RPMI8226 (cell line): ENCODE measurements at regions not wholly inside any gene's neighbourhood (a gene's known extent, or its start where the extent isn't known, plus 50 kb on each side); places are given as distances from the start of the nearest gene placed in this dataset.

Source experiments
- DNase-seq: peaks from one replicate; pipeline ENCODE4 v3.0.0-alpha.2; 2015

GRCh38 chr12:66859751-66860440 lies 181.0 kb upstream of the GRIP1 start:
- DNase-seq = no peak

DNA sequence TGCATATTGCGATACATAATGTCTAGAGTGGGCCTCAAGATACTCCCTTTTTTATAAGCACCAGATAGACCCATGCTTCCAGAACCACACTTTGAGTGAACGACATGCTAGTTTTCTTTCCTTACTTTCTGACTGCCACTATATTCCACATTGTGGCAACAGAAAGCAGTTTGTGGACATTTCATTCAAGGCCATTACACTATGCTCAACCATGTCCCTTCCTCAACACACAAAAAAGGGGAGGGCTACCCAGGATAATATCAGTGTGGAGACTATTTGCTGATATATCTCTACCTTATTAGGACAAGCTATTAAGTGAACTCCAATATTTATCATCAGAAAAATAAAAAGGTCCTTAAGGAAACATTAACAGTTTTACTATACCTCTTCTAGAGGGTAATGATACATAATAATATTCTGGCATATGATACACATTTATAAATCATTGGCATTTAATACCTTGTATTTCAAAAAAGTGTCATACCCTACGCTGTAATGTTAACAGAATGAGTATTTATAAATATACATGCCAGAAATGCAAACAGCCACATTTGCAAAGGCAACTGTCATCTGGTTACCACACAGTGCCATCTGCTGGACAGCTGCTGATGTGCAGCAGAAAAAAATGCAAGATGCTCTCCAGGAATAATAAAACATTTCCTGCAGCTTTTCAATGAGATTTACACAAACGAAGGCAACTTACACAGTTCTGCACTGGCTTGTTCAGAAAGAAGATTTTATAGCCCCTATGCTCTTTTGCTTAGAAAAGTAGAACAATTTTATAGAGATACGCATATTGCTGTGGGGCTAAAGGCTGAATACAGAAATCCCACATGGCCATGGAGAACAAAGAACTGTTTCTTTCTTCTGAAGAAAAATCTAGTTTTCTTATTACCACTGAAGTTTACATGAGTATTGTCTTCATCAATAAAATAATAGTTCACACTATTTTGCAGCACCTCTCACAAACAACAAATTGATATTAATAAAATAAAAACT lies 182.2 kb upstream of the GRIP1 start:
- DNase-seq = peak; percentile 69

- no peak for DNase-seq
Observed at GRCh38 chr12:66862356-66862985, 183.6 kb upstream of the GRIP1 start.

- no peak for DNase-seq
Observed at GRCh38 chr12:66863276-66863675, 184.4 kb upstream of the GRIP1 start.

GRCh38 chr12:66877925-66878324 lies 199.0 kb upstream of the GRIP1 start:
- DNase-seq = no peak

DNA sequence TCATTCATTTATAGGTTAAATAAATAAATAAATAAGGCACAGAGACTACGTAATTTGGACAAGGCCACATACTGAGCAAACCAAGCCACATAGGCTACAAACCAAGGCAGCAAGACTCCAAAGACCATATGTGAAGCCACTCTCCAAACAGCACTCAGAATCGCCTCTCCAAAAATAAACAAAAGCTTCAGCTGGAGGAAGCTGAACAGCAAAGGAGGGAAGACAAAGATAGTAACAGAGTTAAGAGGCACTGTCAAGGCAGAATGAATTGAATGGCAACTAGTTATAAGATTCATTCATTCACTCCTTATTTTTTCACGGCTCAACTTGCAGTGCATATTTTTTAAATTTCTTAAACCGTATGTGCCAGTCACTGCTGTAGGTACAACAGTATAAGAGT lies 200.5 kb upstream of the GRIP1 start:
- DNase-seq = no peak

DNA sequence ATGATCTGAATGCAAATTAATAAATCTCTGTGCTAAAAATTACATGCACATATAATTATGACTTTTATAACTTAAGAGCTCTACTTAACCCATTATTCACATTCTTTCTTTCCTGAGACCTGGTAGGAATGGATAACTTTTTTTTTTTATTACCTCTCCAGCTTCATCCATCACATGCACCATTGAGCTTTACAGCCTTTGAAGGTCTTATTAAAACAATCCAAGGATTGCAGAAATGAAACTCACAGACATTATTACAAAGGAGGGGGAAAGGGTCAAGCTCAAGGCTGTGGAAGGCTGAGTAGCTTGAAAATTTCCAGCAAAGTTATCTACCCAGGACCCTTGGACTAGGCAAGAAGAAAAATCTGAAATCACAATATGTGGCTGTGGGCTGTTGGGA lies 202.5 kb upstream of the GRIP1 start:
- no peak for DNase-seq

DNA sequence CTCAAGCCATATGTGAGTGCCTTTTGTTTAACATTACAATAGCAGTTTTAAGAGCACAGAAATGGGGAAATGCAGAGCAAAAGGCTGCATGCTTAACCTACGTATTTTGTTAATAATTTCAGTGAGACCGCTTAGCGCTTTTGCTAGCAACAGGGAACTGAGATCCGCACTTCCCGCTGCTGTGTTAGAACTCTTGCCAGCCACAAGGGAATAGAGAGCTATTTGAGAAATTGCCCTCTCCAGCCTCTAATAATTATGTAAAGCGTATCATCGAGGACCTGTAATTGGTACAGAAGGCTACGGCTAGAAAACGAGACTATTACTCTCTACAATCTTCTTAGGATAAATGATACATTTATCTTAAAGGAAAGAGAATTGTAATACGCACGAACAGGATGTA lies 205.2 kb upstream of the GRIP1 start:
- peak; percentile 48 for DNase-seq

GRCh38 chr12:66885115-66885875 lies 206.4 kb upstream of the GRIP1 start:
- DNase-seq = peak; percentile 76

DNA sequence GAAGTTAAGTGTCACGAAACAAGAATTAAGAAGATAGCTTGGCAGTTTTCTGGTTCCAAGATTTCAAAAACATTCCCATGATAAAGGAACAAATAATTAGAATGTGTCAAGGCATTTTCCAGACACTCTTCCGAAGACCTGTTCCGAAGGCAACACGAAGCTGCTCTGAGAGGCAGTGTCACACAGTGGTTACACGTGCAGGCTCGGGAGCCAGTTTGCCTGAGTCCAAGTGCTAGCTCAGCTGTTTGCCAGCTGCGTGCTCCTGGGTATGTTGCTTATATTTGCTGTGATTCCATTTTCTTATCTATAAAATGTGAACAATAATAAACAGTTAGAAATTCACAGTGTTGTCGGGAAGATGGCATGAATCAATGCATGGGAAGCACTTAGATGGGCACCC lies 217.9 kb upstream of the GRIP1 start:
- DNase-seq = peak; percentile 79

DNA sequence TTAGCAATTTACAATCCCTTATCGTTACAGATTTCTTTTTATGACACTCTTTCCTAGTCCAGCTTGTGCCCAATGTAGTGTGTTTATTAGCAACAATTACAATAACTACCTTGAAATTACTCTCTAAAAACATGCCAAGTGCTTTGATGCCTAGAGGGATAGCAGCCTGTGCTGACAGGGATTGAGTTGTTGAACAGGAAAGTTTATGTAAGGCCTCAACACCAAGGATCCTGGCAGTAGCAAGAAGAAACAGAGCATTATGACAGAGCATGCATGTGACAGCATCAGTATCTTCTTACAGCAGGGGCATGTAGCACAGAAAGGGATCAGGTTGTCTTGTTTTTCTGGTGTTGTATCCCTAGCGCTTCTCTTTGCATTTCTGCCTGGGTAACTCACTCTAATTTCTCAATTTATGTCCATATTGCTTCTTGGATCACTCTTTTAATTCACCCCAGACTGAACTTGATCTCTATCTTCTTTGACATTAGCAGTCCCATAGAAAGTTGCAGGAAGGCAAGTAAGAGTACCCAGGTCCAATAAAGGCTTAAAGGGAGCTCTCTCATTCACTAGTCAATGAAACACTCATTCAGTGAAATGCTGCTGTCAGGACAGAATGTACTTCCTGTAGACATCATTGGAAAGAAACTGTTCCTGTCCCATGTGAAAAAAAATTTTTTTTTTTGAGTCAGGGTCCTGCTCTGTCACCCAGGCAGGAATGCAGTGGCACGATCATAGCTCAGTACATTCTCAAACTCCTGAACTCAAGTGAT lies 220.0 kb upstream of the GRIP1 start:
- DNase-seq = no peak

GRCh38 chr12:66899588-66899987 lies 220.7 kb upstream of the GRIP1 start:
- no peak for DNase-seq

DNA sequence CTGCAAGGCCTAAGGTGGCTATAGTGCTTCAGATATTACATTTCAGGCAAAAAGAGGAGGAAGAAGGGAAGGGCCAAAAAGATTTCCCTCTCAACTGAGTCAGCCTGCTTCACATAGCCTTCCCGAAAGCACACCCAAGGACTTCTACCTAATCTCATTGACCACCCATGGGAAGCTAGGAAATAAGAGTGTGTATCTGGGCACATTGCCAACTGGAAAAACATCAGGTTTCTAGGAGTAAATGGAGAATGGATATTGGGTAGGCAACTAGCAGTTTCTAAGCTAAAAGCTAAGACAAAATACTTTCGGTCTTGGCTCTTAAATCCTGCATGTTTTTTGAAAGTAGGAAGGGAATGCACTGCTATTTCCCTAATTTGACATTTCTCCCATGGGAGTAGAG lies 221.7 kb upstream of the GRIP1 start:
- no peak for DNase-seq

- DNase-seq = peak; percentile 50
Observed at GRCh38 chr12:66901138-66901932, 222.5 kb upstream of the GRIP1 start.

DNA sequence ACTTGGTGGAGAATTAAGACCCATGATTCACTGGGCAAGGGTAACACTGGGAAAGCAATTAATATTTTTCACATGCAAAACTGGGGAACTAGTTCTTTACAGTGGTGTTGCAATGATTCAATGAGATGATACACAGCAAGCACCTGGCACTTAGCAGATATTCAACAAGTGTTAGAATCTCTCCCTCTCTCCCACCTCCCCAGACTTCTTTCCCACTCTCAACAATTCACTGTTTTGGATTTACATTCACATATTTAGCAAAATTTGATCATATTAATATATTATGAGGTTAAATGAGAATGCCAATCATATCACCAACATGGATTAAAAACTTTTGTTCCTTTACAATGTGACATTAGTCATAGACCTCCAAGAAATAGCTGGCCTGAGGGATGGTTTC lies 223.1 kb upstream of the GRIP1 start:
- no peak for DNase-seq

- DNase-seq = peak; percentile 12
Observed at GRCh38 chr12:66903782-66904396, 225.0 kb upstream of the GRIP1 start.

GRCh38 chr12:66905201-66905600 lies 226.3 kb upstream of the GRIP1 start:
- DNase-seq = no peak

GRCh38 chr12:66910366-66910974 lies 231.6 kb upstream of the GRIP1 start:
- no peak for DNase-seq

- DNase-seq = no peak
Observed at GRCh38 chr12:66915306-66915904, 236.5 kb upstream of the GRIP1 start.

DNA sequence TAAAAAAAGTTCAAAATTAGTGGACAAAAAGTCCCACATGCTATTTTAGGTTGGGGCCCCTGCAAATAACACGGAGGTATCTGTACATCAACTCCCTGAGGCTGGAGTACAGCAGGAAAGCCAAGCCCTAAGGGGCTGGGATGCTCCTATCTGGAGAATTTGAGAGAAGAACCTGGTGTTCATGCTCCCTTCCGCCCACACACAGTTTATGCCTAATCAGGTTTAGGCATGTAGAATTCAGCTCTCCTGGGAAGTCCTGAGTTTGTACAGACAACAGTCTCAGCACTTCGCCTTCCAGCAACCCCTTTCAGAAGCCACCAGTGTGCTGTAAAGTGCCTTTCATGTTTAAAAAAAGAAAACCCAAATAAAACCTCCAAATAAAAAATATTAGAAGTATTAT lies 237.3 kb upstream of the GRIP1 start:
- DNase-seq = no peak
